Natural killer cell (primary cell): ENCODE measurements at regions not wholly inside any gene's neighbourhood (a gene's known extent, or its start where the extent isn't known, plus 50 kb on each side); places are given as distances from the start of the nearest gene placed in this dataset.

Source experiments
- ATAC-seq, 3 donors: fragments of 150-1000 bp in 2 of 3; fragments of 200-7000 bp in 1 of 3; cut with Tn5 transposase; 1 replicate in 1 of 3; 2 replicates in 2 of 3; pipeline ENCODE4 v1.10.0; 2021; ENCODE audit warnings: mild to moderate bottlenecking in 2 of 3, moderate library complexity in 2 of 3
- DNase-seq, 2 donors: peaks; one replicate each; pipeline versions ENCODE4 v3.0.0 to v3.0.0-alpha.2; 2013 to 2021; ENCODE audit warnings: mixed read lengths in 1 of 2
- H3K27ac ChIP-seq: one replicate; pipeline ENCODE4 v1.5.1; 2013; ENCODE audit warnings: mild to moderate bottlenecking, low read length
- H3K27me3 ChIP-seq: one replicate; pipeline ENCODE4 v1.6.1; 2013; ENCODE audit warnings: low read length; ENCODE audit not compliant: control insufficient read depth, insufficient read depth
- H3K36me3 ChIP-seq: one replicate; pipeline ENCODE4 v1.6.1; 2013; ENCODE audit warnings: low read length; ENCODE audit not compliant: control insufficient read depth, insufficient read depth
- H3K4me1 ChIP-seq: one replicate; pipeline ENCODE4 v1.6.1; 2013; ENCODE audit warnings: low read length; ENCODE audit not compliant: control insufficient read depth, insufficient read depth
- H3K4me3 ChIP-seq: one replicate; pipeline ENCODE4 v1.5.1; 2013; ENCODE audit warnings: low read length
- H3K9me3 ChIP-seq: one replicate; pipeline ENCODE4 v1.6.1; 2013; ENCODE audit warnings: low read length; ENCODE audit not compliant: control insufficient read depth, insufficient read depth
- H3K27ac Mint-ChIP-seq, 2 donors: one replicate each; pipeline ENCODE4 v1.8.0; 2022; ENCODE audit warnings: mild to moderate bottlenecking in 2 of 2, mixed read lengths in 2 of 2, moderate library complexity in 1 of 2
- H3K27me3 Mint-ChIP-seq, 2 donors: one replicate each; pipeline ENCODE4 v1.8.0; 2022; ENCODE audit warnings: low read depth in 2 of 2, mixed read lengths in 2 of 2
- H3K36me3 Mint-ChIP-seq: one replicate; pipeline ENCODE4 v1.8.0; 2022; ENCODE audit warnings: mixed read lengths
- H3K4me1 Mint-ChIP-seq, 2 donors: one replicate each; pipeline ENCODE4 v1.8.0; 2022; ENCODE audit warnings: mixed read lengths in 2 of 2
- H3K4me3 Mint-ChIP-seq: one replicate; pipeline ENCODE4 v1.8.0; 2022; ENCODE audit warnings: mild to moderate bottlenecking, moderate library complexity, mixed read lengths
- H3K9me3 Mint-ChIP-seq, 2 donors: one replicate each; pipeline ENCODE4 v1.8.0; 2022; ENCODE audit warnings: mixed read lengths in 2 of 2
- WGBS: methylation state at CpG from one replicate; pipeline ENCODE4 v1.1.7; 2013; ENCODE audit warnings: missing lambda C conversion rate; ENCODE audit not compliant: insufficient coverage; 5-methylcytosine and 5-hydroxymethylcytosine counted together
- intact Hi-C: fragments of 100-400 bp; cut with micrococcal nuclease; formaldehyde crosslinking; loops from one replicate; pipeline ENCODE4 v1.14.2; 2022
- TF ChIP-seq, protein P1 (sequence below): fragments of 200-600 bp; IDR thresholded peaks from one replicate; pipeline ENCODE4 v1.8.0; 2022; ENCODE audit warnings: antibody characterized with exemption

DNA sequence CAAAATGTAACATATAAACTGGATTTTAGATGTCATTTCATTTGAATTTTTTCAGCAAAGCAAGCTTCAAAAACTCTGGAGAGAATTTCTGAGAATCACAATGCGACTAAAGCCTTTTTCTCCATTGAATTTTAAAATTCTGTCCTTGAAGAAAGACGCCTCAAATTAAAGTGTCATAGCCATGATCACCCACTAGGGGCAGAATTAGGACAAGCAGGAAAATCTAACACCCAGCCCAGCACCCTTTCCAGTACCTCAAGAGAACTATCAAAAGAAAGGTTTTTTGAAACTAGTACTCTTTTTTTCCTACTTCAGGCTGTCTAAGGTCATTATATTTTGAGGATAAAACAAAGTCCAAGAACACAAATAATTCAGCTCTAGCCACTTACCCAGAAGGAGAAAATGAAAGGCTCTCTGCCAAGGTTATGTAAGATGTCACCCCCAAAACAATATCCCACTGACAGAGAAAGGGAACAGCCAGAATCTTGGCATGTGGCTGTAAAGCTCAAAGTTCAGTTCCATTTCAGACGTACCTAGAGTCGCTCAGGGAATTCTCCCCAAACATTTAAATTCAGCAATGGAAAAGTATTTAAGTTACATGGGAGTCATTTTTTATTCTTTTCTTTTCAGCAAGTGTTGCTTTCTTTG, 299.4 kb downstream of the SNX13 start:
- H3K4me3 Mint-ChIP-seq, result no peak overlapping the region
- 48% methylated on average over 2 of the region's 4 CpGs for WGBS
- H3K27me3 Mint-ChIP-seq, result no peaks in the 10 kb centered on the region
- no peaks in the 10 kb centered on the region for H3K9me3 Mint-ChIP-seq
- ATAC-seq, result peak in 1 of 3 donors; percentile 45
- H3K27ac Mint-ChIP-seq, result no peak overlapping the region
- intact Hi-C loops, result no loop called here
- Histone ChIP-seq H3K4me1 (no peaks in the 10 kb centered on the region), H3K27me3 (no peaks in the 10 kb centered on the region), H3K27ac (no peak overlapping the region), H3K36me3 (no peaks in the 10 kb centered on the region), H3K9me3 (no peaks in the 10 kb centered on the region), H3K4me3 (no peak overlapping the region)
- DNase-seq, result peak in 1 of 2 donors; percentile 49
- no peaks in the 10 kb centered on the region for H3K4me1 Mint-ChIP-seq
- TF ChIP-seq, protein P1, sequence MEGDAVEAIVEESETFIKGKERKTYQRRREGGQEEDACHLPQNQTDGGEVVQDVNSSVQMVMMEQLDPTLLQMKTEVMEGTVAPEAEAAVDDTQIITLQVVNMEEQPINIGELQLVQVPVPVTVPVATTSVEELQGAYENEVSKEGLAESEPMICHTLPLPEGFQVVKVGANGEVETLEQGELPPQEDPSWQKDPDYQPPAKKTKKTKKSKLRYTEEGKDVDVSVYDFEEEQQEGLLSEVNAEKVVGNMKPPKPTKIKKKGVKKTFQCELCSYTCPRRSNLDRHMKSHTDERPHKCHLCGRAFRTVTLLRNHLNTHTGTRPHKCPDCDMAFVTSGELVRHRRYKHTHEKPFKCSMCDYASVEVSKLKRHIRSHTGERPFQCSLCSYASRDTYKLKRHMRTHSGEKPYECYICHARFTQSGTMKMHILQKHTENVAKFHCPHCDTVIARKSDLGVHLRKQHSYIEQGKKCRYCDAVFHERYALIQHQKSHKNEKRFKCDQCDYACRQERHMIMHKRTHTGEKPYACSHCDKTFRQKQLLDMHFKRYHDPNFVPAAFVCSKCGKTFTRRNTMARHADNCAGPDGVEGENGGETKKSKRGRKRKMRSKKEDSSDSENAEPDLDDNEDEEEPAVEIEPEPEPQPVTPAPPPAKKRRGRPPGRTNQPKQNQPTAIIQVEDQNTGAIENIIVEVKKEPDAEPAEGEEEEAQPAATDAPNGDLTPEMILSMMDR, result peak; percentile 64
- H3K36me3 Mint-ChIP-seq, result no peaks in the 10 kb centered on the region

DNA sequence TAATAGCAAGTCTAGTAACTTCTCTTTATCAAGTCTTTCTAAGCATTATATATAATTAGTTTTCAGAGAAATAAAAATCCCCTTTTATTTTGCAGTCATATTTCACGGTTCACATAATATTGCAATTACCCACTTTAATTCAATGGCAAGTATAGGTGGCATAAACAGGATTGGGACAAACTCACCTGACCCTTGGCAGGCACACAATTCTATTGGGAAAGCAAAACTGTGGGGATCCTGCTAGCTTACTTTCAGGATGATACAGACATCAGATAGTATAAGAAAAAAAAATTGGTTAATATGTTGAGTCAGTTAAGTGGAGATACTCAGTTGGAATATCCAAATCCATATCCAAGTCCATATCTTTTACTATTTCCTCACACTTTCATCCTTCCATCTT, 294.8 kb downstream of the SNX13 start:
- TF ChIP-seq, protein P1, result no peak
- intact Hi-C loops, result no loop called here
- Histone ChIP-seq H3K4me1 (no peaks in the 10 kb centered on the region), H3K4me3 (no peak overlapping the region), H3K27ac (no peak overlapping the region), H3K36me3 (no peaks in the 10 kb centered on the region), H3K27me3 (no peaks in the 10 kb centered on the region), H3K9me3 (no peaks in the 10 kb centered on the region)
- Mint-ChIP-seq H3K27me3 (peaks cover 0 to 7% of the 10 kb centered on the region in 2 donors), H3K9me3 (no peaks in the 10 kb centered on the region), H3K4me3 (no peak overlapping the region), H3K27ac (no peak overlapping the region), H3K36me3 (no peaks in the 10 kb centered on the region), H3K4me1 (no peaks in the 10 kb centered on the region)
- no peak for ATAC-seq
- DNase-seq, result no peak
- WGBS, result no CpG with 5 or more reads among the region's 1 CpG

DNA sequence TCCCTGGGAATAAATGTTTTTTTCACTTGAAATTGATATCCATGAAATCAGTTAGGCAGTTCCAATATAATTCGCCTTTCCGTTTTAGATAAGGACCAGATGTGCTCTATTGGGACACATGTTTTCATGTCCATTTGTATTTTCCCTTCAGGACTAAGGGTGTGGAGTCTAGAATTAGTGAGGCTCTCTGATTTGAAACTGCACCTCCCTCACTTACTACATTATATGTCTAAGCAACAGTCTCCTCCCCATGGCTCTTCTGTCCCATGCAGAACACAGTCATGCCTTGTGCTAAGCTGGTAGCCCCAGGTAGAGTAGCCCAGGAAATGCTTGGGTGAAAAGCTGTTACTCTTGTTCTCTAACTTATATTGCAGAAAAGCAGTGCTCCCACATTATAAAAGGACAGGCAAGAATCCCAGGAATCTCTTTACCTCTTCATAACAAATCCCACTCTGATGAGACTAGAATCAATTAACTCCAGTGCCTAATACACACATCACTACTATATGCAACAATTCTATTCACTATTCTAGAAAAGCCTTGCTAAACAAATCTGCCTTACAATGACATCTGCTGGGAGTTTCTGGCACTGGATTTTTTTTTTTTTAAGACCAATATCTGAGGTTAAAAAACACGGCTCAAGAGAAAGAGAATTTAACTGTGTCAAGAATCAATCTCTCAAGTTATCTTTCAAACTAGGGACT, 293.9 kb downstream of the SNX13 start:
- no peaks in the 10 kb centered on the region for H3K4me1 Mint-ChIP-seq
- H3K27me3 ChIP-seq, result no peaks in the 10 kb centered on the region
- H3K27ac ChIP-seq, result no peak overlapping the region
- H3K4me3 Mint-ChIP-seq, result no peak overlapping the region
- H3K27me3 Mint-ChIP-seq, result peaks cover 0 to 9% of the 10 kb centered on the region in 2 donors
- no peak for DNase-seq
- H3K9me3 ChIP-seq, result no peaks in the 10 kb centered on the region
- no peaks in the 10 kb centered on the region for H3K4me1 ChIP-seq
- intact Hi-C loops, result no loop called here
- H3K27ac Mint-ChIP-seq, result no peak overlapping the region
- no peak overlapping the region for H3K4me3 ChIP-seq
- no peaks in the 10 kb centered on the region for H3K36me3 ChIP-seq
- 74% methylated on average over 3 of the region's 3 CpGs for WGBS
- no peaks in the 10 kb centered on the region for H3K9me3 Mint-ChIP-seq
- no peaks in the 10 kb centered on the region for H3K36me3 Mint-ChIP-seq
- no peak for ATAC-seq
- TF ChIP-seq, protein P1, result no peak
